Naive thymus-derived CD4-positive, alpha-beta T cell (primary cell): ENCODE measurements at regions not wholly inside any gene's neighbourhood (a gene's known extent, or its start where the extent isn't known, plus 50 kb on each side); places are given as distances from the start of the nearest gene placed in this dataset.
"Not testable (repeated sequence)": the region's sequence is repeated elsewhere in the genome, so short reads cannot be mapped to it uniquely, and the experiment has no call there.

Experiments
- ATAC-seq: fragments of 150-1000 bp; cut with Tn5 transposase; 2 replicates; pipeline ENCODE4 v1.10.0; 2021; ENCODE audit warnings: mild to moderate bottlenecking, moderate library complexity
- CTCF ChIA-PET: fragments of 350-600 bp; sonication (Branson Sonifier 250); formaldehyde crosslinking; loops from one replicate; lab custom pipeline; 2021; ENCODE audit warnings: antibody characterized with exemption; lab: Charles Lee
- POLR2A ChIA-PET: fragments of 350-600 bp; sonication (Branson Sonifier 250); formaldehyde crosslinking; loops from one replicate; lab custom pipeline; 2021; ENCODE audit warnings: antibody characterized with exemption, inconsistent platforms; lab: Charles Lee
- DNase-seq, 9 donors: peaks; one replicate each; pipeline versions ENCODE4 v3.0.0 to v3.0.0-alpha.2; 2020 to 2022; ENCODE audit warnings: mixed read lengths in 1 of 9
- H3K27ac ChIP-seq: one replicate; pipeline ENCODE4 v1.7.0; 2013; ENCODE audit warnings: mild to moderate bottlenecking, low read depth, low read length, moderate library complexity
- H3K27me3 ChIP-seq, 2 donors: one replicate each; pipeline ENCODE4 v1.7.0; 2013; ENCODE audit warnings: low read length in 2 of 2, mild to moderate bottlenecking in 2 of 2, moderate library complexity in 2 of 2; ENCODE audit not compliant: control insufficient read depth in 2 of 2, insufficient read depth in 2 of 2
- H3K36me3 ChIP-seq, 3 experiments: 1 replicate in 2 of 3; 2 replicates in 1 of 3; pipeline ENCODE4 v1.7.0; 2013; ENCODE audit warnings: low read length in 3 of 3, mild to moderate bottlenecking in 3 of 3, moderate library complexity in 1 of 3; ENCODE audit not compliant: insufficient read depth in 3 of 3, control insufficient read depth in 2 of 3
- H3K4me1 ChIP-seq, 2 donors: one replicate each; pipeline ENCODE4 v1.7.0; 2013; ENCODE audit warnings: low read length in 2 of 2, mild to moderate bottlenecking in 2 of 2, moderate library complexity in 1 of 2; ENCODE audit not compliant: control insufficient read depth in 2 of 2, insufficient read depth in 2 of 2
- H3K4me3 ChIP-seq: 2 replicates; pipeline ENCODE4 v1.7.0; 2013; ENCODE audit warnings: mild to moderate bottlenecking, low read length
- H3K9me3 ChIP-seq, 3 experiments: 1 replicate in 2 of 3; 2 replicates in 1 of 3; pipeline ENCODE4 v1.7.0; 2013; ENCODE audit warnings: low read length in 3 of 3; ENCODE audit not compliant: control insufficient read depth in 2 of 3
- H3K27ac Mint-ChIP-seq, 9 donors: one replicate each; pipeline ENCODE4 v1.8.0; 2020 to 2022; ENCODE audit warnings: mixed read lengths in 9 of 9, mild to moderate bottlenecking in 8 of 9, moderate library complexity in 5 of 9, inconsistent platforms in 2 of 9
- H3K27me3 Mint-ChIP-seq, 5 donors: one replicate each; pipeline ENCODE4 v1.8.0; 2021 to 2022; ENCODE audit warnings: mixed read lengths in 5 of 5, mild to moderate bottlenecking in 1 of 5
- H3K36me3 Mint-ChIP-seq, 5 donors: one replicate each; pipeline ENCODE4 v1.8.0; 2020 to 2022; ENCODE audit warnings: mixed read lengths in 5 of 5, mild to moderate bottlenecking in 3 of 5, inconsistent platforms in 1 of 5
- H3K4me1 Mint-ChIP-seq, 7 donors: one replicate each; pipeline ENCODE4 v1.8.0; 2020 to 2022; ENCODE audit warnings: mixed read lengths in 7 of 7, mild to moderate bottlenecking in 3 of 7, inconsistent platforms in 1 of 7
- H3K4me3 Mint-ChIP-seq, 10 donors: one replicate each; pipeline ENCODE4 v1.8.0; 2020 to 2022; ENCODE audit warnings: mild to moderate bottlenecking in 10 of 10, mixed read lengths in 10 of 10, moderate library complexity in 6 of 10, inconsistent platforms in 2 of 10
- H3K9me3 Mint-ChIP-seq, 11 donors: one replicate each; pipeline ENCODE4 v1.8.0; 2020 to 2022; ENCODE audit warnings: mixed read lengths in 11 of 11, mild to moderate bottlenecking in 4 of 11, inconsistent platforms in 1 of 11, moderate library complexity in 1 of 11
- intact Hi-C, 2 donors: fragments of 100-400 bp; cut with micrococcal nuclease; formaldehyde crosslinking; loops; one replicate each; pipeline ENCODE4 v1.15.1; 2023

DNA sequence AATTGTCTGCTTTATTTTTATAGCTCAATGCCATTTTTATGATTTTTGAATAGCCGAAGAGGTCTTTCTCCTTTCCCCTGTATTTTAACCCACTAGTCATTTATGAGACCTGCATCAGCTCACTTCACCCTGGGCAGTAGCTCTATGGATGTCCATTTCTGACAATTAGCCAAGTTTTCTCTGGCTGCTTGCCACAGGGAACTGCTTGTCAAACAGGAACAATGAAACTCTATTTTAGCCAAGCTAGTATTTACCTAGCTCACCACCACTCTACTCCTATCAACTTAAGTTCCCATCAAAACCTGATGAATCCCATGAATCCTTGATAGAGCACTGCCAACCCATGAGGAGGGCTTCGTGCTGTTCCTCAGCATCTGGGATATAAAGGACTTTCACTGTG is 406.7 kb downstream of the RWDD3 start:
- Histone ChIP-seq H3K27me3 (no peaks in the 10 kb centered on the region), H3K4me1 (no peaks in the 10 kb centered on the region), H3K9me3 (no peaks in the 10 kb centered on the region), H3K27ac (no peak overlapping the region), H3K4me3 (no peak overlapping the region), H3K36me3 (no peaks in the 10 kb centered on the region)
- Mint-ChIP-seq H3K27me3 (no peaks in the 10 kb centered on the region), H3K9me3 (peaks cover 0 to 16% (median 2%) of the 10 kb centered on the region in 11 donors), H3K4me3 (no peak overlapping the region), H3K36me3 (no peaks in the 10 kb centered on the region), H3K4me1 (no peaks in the 10 kb centered on the region), H3K27ac (no peak overlapping the region)
- no peak for ATAC-seq
- DNase-seq = no peak
- intact Hi-C loops = no loop called here
- CTCF ChIA-PET = no interaction called here
- POLR2A ChIA-PET = no interaction called here

DNA sequence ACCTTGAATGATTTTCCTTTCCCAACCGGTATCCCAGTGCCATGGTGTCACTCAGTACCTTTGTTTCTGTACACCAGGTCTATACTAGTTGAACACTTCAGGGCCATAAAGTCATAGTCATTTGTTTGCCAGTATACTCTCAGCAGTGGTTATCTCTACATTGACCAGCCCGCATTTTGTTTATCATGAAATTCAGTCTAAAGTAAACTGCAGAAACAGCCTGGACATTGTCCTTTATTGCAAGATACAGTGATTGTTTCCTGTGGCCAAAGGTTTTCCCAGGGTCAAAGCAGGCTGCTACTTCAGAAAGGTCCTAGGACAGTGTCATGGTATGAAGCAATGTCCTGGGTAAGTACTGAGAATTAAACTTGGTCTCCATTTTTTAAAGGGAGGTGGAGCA is 407.4 kb downstream of the RWDD3 start:
- Mint-ChIP-seq H3K27me3 (no peaks in the 10 kb centered on the region), H3K27ac (no peak overlapping the region), H3K4me1 (no peaks in the 10 kb centered on the region), H3K4me3 (no peak overlapping the region), H3K36me3 (no peaks in the 10 kb centered on the region), H3K9me3 (peaks cover 0 to 16% (median 2%) of the 10 kb centered on the region in 11 donors)
- ChIA-PET CTCF (no interaction called here), POLR2A (no interaction called here)
- H3K36me3 ChIP-seq = no peaks in the 10 kb centered on the region
- H3K27me3 ChIP-seq = no peaks in the 10 kb centered on the region
- no peak overlapping the region for H3K27ac ChIP-seq
- ATAC-seq = no peak
- no peak for DNase-seq
- intact Hi-C loops = no loop called here
- no peaks in the 10 kb centered on the region for H3K4me1 ChIP-seq
- H3K4me3 ChIP-seq = no peak overlapping the region
- H3K9me3 ChIP-seq = no peaks in the 10 kb centered on the region

DNA sequence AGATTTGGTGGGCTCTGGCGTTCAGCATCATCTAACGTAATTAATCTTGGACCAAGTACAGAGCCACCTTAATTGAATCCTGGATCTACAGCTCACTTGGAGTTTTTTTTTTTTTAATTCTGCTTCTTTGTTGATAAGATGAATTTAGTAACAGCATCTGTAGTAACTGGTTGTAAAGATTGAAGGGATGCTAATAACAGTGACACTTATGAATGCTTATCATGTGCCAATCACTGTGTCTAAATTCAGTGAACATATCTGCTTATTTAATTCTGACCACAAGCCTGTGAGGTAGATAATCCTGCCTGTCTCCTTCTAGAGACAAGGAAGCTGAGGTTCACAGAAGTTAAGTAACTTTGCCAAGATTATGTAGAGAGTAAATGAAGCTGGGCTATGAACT is 408.0 kb downstream of the RWDD3 start:
- Histone ChIP-seq H3K9me3 (no peaks in the 10 kb centered on the region), H3K27me3 (no peaks in the 10 kb centered on the region), H3K36me3 (no peaks in the 10 kb centered on the region), H3K4me1 (no peaks in the 10 kb centered on the region), H3K27ac (no peak overlapping the region), H3K4me3 (no peak overlapping the region)
- DNase-seq (no peak), ATAC-seq (no peak)
- H3K36me3 Mint-ChIP-seq = no peaks in the 10 kb centered on the region
- H3K9me3 Mint-ChIP-seq = peaks cover 0 to 20% (median 6%) of the 10 kb centered on the region in 11 donors
- no peak overlapping the region for H3K4me3 Mint-ChIP-seq
- ChIA-PET POLR2A (interaction anchor here (0.6 kb wide), 1 partner anchor 25 kb away, joined by 4 read pairs; no protein-coding TSS in a partner anchor), CTCF (no interaction called here)
- H3K4me1 Mint-ChIP-seq = no peaks in the 10 kb centered on the region
- intact Hi-C loops = no loop called here
- H3K27me3 Mint-ChIP-seq = no peaks in the 10 kb centered on the region
- H3K27ac Mint-ChIP-seq = no peak overlapping the region

DNA sequence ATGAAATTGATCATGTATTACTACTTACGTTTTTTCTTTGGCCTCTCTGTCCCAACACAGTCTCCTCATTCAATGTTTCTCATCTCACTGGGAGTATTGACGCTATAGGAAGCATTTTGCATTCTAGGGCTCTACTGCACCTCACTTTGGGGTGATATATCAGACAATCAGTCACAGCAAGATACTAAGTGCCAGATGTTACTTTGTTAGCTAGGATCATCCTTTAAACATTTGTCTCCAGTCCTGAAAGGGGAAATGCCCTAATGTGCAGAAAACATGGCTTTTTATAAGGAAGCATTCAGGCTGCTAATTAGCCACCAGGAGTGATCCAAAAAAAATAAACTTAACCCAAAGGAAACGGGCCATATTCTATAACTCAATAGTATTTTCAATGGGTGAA is 409.1 kb downstream of the RWDD3 start:
- H3K4me1 ChIP-seq = no peaks in the 10 kb centered on the region
- H3K9me3 ChIP-seq = no peaks in the 10 kb centered on the region
- intact Hi-C loops = no loop called here
- H3K27me3 ChIP-seq = no peaks in the 10 kb centered on the region
- H3K36me3 ChIP-seq = no peaks in the 10 kb centered on the region
- H3K27me3 Mint-ChIP-seq = no peaks in the 10 kb centered on the region
- H3K4me3 ChIP-seq = no peak overlapping the region
- H3K4me1 Mint-ChIP-seq = no peaks in the 10 kb centered on the region
- DNase-seq (no peak), ATAC-seq (no peak)
- CTCF ChIA-PET = interaction anchor here (0.8 kb wide), 1 partner anchor 83 kb away, joined by 3 read pairs; no protein-coding TSS in a partner anchor
- no peaks in the 10 kb centered on the region for H3K36me3 Mint-ChIP-seq
- POLR2A ChIA-PET = no interaction called here
- H3K4me3 Mint-ChIP-seq = no peak overlapping the region
- no peak overlapping the region for H3K27ac ChIP-seq
- H3K27ac Mint-ChIP-seq = no peak overlapping the region
- peaks cover 0 to 19% (median 6%) of the 10 kb centered on the region in 11 donors for H3K9me3 Mint-ChIP-seq

DNA sequence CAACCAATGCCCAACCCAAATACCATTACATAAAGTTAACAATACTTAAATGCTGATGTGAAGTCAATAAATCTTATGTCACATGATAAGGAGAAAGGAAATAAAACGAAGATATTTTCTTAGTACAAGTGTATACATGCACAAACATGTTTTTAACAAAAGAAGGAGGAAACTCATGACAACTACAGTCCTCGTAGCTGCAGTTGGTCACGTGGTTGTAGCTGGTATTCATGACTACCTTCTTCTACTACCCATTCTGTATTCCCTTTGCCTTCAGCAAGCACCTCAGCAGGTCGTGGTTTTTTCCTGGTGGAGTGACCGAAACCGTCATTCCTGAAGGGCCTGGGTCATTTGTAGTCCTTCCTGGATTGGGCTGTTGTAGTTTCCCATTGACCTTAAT is 411.1 kb downstream of the RWDD3 start:
- CTCF ChIA-PET, ATAC-seq, intact Hi-C loops, H3K9me3 ChIP-seq, H3K27me3 ChIP-seq, H3K36me3 ChIP-seq, POLR2A ChIA-PET, H3K4me1 ChIP-seq, H3K4me3 ChIP-seq, H3K36me3 Mint-ChIP-seq, DNase-seq, H3K27me3 Mint-ChIP-seq, H3K4me3 Mint-ChIP-seq, H3K27ac ChIP-seq, H3K4me1 Mint-ChIP-seq, H3K27ac Mint-ChIP-seq: not testable (repeated sequence)
- H3K9me3 Mint-ChIP-seq = peaks cover 0 to 19% (median 6%) of the 10 kb centered on the region in 11 donors

DNA sequence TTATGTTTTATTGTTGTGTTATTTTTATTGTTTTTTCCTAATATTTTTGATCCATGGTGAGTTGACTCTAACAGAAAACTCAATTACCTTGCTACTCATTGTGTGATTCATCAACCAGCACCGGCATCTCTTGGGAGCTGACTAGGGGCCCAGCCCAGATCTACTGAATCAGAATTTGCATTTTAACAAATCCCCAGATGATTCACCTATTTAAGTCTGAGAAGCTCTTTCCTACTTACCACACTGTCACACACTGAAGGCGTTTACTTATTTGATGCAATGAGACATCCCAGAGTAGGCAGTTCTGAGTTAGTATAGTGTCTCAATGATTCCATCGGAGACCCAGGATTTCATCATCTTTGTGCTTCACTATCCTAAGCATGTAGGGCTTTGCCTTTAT is 416.6 kb downstream of the RWDD3 start:
- POLR2A ChIA-PET = no interaction called here
- Mint-ChIP-seq H3K4me3 (no peak overlapping the region), H3K27me3 (no peaks in the 10 kb centered on the region), H3K9me3 (peaks cover 0 to 11% (median 4%) of the 10 kb centered on the region in 11 donors), H3K4me1 (no peaks in the 10 kb centered on the region), H3K36me3 (no peaks in the 10 kb centered on the region), H3K27ac (no peak overlapping the region)
- Histone ChIP-seq H3K27me3 (no peaks in the 10 kb centered on the region), H3K4me1 (no peaks in the 10 kb centered on the region), H3K36me3 (no peaks in the 10 kb centered on the region), H3K4me3 (no peak overlapping the region), H3K9me3 (no peaks in the 10 kb centered on the region), H3K27ac (no peak overlapping the region)
- CTCF ChIA-PET = no interaction called here
- ATAC-seq = no peak
- no peak for DNase-seq
- intact Hi-C loops = no loop called here

DNA sequence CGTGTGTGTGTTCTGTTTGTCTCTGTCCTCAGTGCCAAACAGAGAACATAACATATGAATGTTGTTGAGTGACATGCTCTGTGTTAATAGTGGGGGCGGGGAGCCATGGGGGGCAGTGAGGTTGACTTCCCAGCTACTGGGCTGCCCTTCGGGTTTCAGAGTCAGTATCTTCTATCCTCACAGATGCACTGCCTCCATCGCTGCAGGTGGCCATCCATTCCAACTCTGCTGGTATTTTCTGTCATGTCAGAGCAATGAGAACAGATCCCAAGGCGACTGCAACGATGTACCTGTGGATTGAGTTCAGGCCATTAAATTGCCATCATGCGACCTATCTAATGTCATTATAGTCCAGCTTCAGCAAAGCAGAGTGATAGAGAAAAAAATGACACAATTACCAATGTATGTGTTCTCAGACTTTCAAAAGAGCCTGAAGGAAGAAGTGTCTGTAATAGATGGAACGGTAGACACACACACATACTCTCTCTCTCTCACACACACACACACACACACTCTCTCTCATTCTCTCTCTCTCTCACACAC is 418.5 kb downstream of the RWDD3 start:
- H3K27me3 Mint-ChIP-seq = no peaks in the 10 kb centered on the region
- ChIA-PET POLR2A (no interaction called here), CTCF (no interaction called here)
- H3K36me3 Mint-ChIP-seq = no peaks in the 10 kb centered on the region
- intact Hi-C loops = no loop called here
- H3K4me3 Mint-ChIP-seq = no peak overlapping the region
- Histone ChIP-seq H3K36me3 (no peaks in the 10 kb centered on the region), H3K27me3 (no peaks in the 10 kb centered on the region), H3K4me3 (no peak overlapping the region), H3K9me3 (no peaks in the 10 kb centered on the region), H3K4me1 (no peaks in the 10 kb centered on the region), H3K27ac (no peak overlapping the region)
- no peak for ATAC-seq
- H3K27ac Mint-ChIP-seq = no peak overlapping the region
- DNase-seq = no peak
- H3K9me3 Mint-ChIP-seq = peaks cover 0 to 8% (median 2%) of the 10 kb centered on the region in 11 donors
- no peaks in the 10 kb centered on the region for H3K4me1 Mint-ChIP-seq
